CD4-positive, alpha-beta T cell treated with Interleukin-1 beta for 1 hour (primary cell): ENCODE measurements at regions not wholly inside any gene's neighbourhood (a gene's known extent, or its start where the extent isn't known, plus 50 kb on each side); places are given as distances from the start of the nearest gene placed in this dataset.
A peak's percentile ranks its signal among the peaks of the same experiment; 100 is the strongest.
"Not testable (repeated sequence)": the region's sequence is repeated elsewhere in the genome, so short reads cannot be mapped to it uniquely, and the experiment has no call there.

Source experiments
- DNase-seq, 2 donors: peaks; one replicate each; pipeline ENCODE4 v3.0.0-alpha.2; 2020 to 2022

DNA sequence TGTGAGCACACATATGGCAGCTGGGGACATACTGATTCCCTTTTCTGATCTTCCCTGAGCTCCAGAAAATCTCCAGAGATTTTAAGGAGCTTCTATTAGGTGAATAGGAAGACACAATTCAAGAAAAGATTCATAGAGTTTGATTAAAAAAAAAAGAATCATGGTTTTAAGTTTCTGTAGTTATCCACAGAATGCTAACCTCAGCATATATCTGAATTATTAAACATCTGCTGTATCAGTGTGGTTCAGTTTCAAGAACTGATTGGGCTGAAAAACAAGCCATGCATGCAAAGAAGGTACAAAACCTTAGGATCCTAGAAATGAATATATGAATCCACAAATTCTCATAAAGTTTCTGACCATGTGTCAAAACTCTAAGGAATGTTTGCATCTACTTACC, 94.1 kb upstream of the ZNF438 start:
- no peak for DNase-seq

GRCh38 chr10:31126593-31126992, 94.9 kb upstream of the ZNF438 start:
- DNase-seq: no peak

- DNase-seq: no peak
Measured at GRCh38 chr10:31128536-31128935, 96.9 kb upstream of the ZNF438 start.

DNA sequence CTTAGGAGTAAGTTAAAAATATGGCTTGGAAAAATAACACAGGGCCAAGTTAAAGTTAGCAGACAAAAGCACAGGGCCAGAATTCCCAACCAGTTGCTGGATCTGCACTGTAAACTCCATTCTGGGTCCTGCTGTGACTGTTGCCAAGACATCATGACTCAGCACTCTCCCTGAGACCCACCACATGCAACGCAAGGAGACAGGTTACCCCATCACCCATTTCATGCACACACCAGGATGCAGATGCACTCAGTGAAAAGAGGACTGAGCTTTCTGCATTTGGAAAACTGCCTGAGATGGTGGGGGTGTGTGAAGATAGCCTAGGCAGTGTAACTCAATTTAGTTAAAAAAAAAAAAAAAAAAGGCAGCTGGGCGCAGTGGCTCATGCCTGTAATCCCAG, 97.6 kb upstream of the ZNF438 start:
- no peak for DNase-seq

DNA sequence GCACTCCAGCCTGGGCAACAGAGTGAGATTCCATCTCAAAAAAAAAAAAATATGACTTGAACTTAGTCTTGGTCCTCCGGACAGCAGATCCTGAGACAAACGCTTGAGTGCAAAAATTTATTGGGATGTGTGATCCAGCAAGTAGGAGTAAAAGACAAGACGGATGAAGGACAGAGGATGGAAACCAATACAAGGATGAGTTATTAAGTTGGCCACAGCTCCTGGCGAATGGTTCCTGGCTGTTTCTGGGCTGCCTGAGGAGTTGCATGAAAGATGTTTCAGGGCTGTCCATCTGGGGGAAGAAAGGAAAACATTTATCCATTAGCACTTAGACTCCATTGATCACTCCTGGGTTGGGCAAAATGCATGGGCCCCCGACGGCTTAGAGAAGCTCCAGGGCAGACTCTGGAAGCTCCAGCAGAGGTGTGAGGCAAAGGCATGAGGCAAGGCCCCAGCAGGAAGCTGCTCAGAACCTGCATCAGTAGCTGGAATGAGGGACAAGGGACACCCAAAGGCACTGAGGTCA, 98.3 kb upstream of the ZNF438 start:
- DNase-seq: no peak

DNA sequence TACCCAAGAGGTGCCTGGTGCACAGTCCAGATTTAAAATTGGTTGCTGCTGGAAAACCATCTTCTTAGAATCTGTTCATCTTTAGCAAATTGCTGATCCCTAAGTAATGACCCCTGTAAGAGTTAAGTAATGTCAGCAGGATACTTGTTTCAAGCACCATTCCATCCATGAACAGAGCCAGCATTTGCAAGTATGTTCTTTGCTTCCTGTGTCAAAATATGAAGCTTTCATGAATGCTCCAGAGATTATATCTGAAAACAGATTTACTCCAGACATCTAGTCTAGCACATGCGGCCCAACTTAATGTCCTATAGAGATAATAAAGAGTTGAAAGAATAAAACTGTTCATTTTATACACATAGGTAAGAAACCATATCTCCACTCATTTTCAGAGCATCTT, 98.7 kb upstream of the ZNF438 start:
- DNase-seq: no peak

DNA sequence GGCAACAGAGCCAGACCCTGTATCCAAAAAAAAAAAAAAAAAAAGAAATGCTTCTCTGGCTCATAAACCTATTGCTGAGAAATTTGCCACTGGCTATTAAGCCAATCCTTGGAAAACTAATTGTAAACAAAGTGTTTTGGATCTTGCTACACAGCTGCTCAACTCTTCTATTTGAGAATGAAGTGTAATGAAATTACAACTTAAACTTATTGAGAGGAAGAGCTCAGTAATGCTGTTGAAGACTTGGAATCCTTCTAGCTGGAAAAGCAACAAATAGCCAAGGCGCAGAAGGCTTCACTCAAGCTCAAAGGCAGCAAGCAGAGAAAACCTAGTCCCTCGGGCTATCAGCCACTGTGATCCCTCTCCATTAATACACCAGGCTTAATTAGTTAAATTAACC, 99.6 kb upstream of the ZNF438 start:
- DNase-seq: no peak

GRCh38 chr10:31132681-31133244, 101.1 kb upstream of the ZNF438 start:
- DNase-seq: no peak

DNA sequence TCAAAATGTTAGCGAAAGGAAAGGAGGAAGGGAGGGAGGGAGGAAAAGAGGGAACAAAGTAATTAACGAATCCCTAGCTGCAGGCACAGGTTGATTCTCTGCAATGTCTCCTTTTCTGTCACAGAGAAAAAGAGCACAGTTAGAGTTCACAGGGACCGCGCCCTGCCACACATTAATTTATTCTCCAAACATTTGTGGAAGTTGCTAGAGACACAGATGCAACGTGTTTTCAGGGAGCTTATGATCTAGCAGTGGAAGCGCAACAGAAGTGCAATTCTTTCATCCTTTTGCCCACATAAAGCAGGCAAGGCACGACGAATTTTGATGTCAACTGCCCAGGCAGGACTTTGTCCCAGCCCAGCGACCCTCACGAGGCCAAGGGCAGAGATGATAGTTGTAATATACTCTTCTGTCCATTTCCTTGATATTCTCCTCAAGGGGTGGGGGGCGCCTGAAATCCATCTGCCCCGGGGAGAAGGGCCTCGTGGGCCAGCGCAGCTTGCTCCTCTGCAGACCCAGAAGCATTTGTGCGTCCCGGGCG, 101.7 kb upstream of the ZNF438 start:
- no peak for DNase-seq

GRCh38 chr10:31133792-31134310, 102.2 kb upstream of the ZNF438 start:
- DNase-seq: peak; percentile 70 to 73

DNA sequence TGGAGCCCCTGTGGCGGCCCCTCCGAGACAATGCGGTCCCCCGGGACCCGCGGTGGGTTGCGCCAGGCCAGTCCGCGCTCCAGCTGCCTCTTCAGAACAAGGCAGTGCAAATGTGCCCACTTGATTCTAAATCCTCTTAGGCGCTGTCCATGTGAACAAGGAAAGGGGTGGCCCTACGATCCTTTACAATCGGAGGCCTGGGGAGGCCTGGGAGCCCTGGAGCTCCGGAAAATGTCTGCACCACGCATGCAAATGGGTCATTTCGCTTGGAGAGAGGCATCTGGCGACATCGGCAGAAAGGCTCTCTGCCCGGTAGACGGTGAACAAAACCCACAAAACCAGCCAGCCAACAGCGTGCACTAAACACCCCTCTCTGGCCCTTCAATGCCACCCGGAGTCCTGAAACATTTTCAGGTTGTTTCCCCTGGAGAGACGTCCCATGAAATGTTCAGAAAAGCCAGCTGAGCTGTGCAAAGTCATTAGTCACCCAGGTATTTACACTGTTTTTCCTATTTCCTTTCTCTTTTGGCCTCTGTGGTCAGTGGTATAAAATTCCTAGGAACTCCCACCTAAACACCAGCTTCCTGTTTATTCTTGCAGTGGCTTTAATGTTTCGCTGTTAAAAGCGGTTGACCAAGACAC, 102.8 kb upstream of the ZNF438 start:
- no peak for DNase-seq

- no peak for DNase-seq
Measured at GRCh38 chr10:31135171-31135570, 103.5 kb upstream of the ZNF438 start.

- DNase-seq: not testable (repeated sequence)
Measured at GRCh38 chr10:31135791-31136190, 104.1 kb upstream of the ZNF438 start.

GRCh38 chr10:31136386-31136785, 104.7 kb upstream of the ZNF438 start:
- no peak for DNase-seq

- peak in 1 of 2 donors; percentile 12 for DNase-seq
Measured at GRCh38 chr10:31136930-31137885, 105.5 kb upstream of the ZNF438 start.

- DNase-seq: no peak
Measured at GRCh38 chr10:31138026-31138553, 106.4 kb upstream of the ZNF438 start.

DNA sequence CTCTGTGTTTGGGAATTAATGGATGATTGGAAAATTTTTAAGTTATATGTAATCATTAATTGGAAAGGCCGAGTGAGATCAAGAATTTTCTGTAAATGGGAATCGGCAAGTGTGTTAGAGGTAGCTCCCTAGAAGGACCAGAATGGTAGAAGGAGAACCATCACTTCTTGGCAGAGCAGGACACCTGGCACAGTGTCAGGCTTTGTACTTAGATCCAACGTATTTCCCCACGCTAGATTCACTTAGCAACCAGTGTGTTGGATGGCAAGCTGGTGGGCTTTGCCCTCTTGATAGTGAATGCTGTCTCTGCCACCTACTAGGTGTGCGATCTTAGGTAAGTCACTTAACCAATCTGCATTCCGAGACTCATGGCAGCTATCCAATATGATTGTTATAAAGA, 107.8 kb upstream of the ZNF438 start:
- DNase-seq: no peak

- no peak for DNase-seq
Measured at GRCh38 chr10:31140716-31141115, 109.1 kb upstream of the ZNF438 start.

DNA sequence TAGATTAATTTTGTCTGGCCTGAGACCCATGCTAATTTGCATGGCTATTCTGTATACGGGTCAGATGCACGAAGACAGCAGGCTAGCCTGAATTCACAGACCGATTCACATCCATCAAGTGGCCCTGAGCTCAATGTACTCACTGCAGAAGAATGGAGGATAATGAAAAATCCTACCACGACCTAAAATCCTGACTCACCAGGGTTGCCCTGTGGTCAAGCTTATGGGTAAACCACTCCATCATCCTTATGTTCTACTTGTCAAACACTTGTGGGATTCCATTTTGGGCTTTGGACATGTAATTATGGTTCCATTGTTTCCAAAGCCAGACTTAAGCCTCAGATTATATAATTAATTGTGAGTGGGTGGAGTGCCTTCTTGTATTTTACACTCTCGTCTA, 110.4 kb upstream of the ZNF438 start:
- DNase-seq: no peak

DNA sequence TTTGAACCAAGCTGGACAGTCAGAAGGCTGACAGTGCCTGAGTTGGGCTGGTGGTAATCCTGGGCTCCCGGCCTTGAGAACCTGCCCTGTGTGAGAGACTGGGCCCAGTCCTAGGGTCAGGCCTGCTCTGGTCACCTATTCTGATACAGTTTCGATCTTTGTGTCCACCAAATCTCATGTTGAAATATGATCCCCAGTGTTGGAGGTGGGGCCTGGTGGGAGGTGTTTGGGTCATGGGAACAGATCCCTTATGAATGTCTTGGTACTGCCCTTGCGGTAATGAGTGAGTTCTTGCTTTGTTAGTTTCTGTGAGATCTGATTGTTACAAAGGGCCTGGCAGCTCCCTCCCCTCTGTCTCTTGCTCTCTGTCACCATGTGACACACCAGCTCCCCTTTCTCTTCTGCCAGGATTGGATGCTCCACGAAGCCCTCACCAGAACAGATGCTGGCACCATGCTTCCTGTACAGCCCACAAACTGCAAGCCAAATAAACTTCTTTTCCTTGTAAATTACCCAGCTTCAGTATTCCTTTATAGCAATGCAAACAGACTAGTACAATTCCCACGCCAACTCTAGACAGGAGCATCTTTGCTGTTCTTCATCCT, 111.8 kb upstream of the ZNF438 start:
- DNase-seq: no peak

DNA sequence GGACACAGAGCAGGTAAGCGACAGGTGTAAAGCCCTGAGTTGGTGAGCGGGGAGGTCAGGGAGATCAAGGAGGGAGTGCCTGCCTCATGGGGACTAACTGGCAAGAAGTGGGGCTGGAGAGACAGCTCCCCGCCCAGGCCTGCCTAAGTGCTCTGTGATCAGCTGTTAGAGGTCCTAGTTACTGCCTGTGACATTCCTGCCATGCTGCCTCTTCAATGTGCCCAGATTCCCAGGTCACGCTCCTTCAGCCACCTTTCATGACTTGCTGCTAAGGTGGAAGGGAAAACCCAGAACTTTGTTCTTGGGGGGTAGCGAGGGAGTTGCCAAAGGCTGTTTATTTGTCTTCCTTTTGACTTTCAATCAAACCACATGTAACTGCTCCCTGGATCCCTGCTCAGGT, 114.3 kb upstream of the ZNF438 start:
- DNase-seq: no peak

DNA sequence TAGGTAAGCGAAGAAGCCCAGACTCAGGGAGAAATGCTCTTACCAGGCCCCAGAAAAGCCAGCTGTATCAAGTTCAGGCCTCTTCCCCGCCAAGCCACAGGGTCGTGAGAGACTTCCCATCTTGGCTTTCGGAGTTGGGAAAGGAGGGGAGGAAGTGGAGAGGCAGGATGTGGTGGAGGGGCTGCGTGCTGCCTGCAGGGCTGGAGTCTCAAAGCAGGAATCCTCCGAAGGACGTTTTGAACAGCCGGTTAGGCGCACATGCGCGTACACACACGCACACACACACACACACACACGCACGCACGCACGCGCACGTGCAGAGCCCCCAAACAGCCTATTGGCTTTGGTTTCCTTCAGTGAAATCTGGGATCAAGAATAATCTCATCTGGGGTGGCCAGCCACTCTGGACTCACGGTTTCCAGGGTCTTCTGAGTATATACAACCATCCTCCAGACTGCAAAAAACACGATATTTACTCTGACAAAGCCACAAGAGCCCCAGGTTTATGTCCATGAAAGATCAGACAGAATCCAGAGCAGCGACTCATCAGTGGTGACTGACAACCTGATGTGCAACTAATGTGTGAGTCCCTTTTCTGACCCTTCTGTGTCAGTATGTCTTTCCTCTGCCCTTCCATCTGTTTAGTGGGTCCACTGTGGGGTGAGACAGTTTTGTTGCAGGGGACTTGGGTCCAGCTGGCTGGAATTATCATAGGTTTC, 115.0 kb upstream of the ZNF438 start:
- DNase-seq: no peak
